IMR-90 (cell line): ENCODE measurements at regions not wholly inside any gene's neighbourhood (a gene's known extent, or its start where the extent isn't known, plus 50 kb on each side); places are given as distances from the start of the nearest gene placed in this dataset.

Experiments
- ATAC-seq: fragments of 200-7000 bp; cut with Tn5 transposase; 2 replicates; pipeline ENCODE4 v1.9.1; 2020; ENCODE audit warnings: low read depth, mild to moderate bottlenecking, moderate library complexity
- BruUV-seq: library from RNA; stranded (reverse); fragments of 400-500 nt; replicated peaks from 2 replicates; lab custom pipeline; 2021; lab: Mats Ljungman, UMichigan
- CTCF ChIA-PET: fragments of 300-600 bp; formaldehyde crosslinking; extraction: SDS; loops from one replicate; lab custom pipeline; 2021; ENCODE audit warnings: antibody characterized with exemption; lab: Yijun Ruan, JAX
- POLR2A ChIA-PET: fragments of 300-600 bp; sonication (Branson Sonifier 250); formaldehyde crosslinking; loops from one replicate; lab custom pipeline; 2022; ENCODE audit warnings: antibody characterized with exemption; ENCODE audit not compliant: unreplicated experiment; lab: Charles Lee
- DNase-seq: peaks from one replicate; pipeline ENCODE4 v3.0.0; 2013
- H2AFZ ChIP-seq: replicated peaks from 2 replicates; pipeline ENCODE3; 2013; ENCODE audit warnings: low read length, mild to moderate bottlenecking; ENCODE audit not compliant: poor library complexity
- H2AK5ac ChIP-seq: 2 replicates; pipeline ENCODE4 v1.6.1; 2013; ENCODE audit warnings: low read depth, low read length, inconsistent platforms
- H2AK9ac ChIP-seq: replicated peaks from 2 replicates; pipeline ENCODE3; 2013; ENCODE audit warnings: mild to moderate bottlenecking, low read depth, low read length, moderate library complexity; ENCODE audit not compliant: poor library complexity
- H2BK120ac ChIP-seq: 2 replicates; pipeline ENCODE4 v1.6.1; 2013; ENCODE audit warnings: low read depth, low read length, inconsistent platforms
- H2BK15ac ChIP-seq: 3 replicates; pipeline ENCODE4 v1.6.1; 2013; ENCODE audit warnings: low read depth, low read length, inconsistent platforms
- H2BK20ac ChIP-seq: 2 replicates; pipeline ENCODE4 v1.6.1; 2013; ENCODE audit warnings: low read depth, mild to moderate bottlenecking, inconsistent platforms, low read length, moderate library complexity
- H2BK5ac ChIP-seq: 2 replicates; pipeline ENCODE4 v1.6.1; 2013; ENCODE audit warnings: mild to moderate bottlenecking, low read depth, low read length, inconsistent platforms; ENCODE audit not compliant: poor library complexity, severe bottlenecking
- H3K14ac ChIP-seq: replicated peaks from 2 replicates; pipeline ENCODE4 v1.6.1; 2013; ENCODE audit warnings: low read depth, low read length, inconsistent platforms
- H3K18ac ChIP-seq: 2 replicates; pipeline ENCODE4 v1.6.1; 2013; ENCODE audit warnings: low read depth, low read length, control low read depth
- H3K23ac ChIP-seq: 2 replicates; pipeline ENCODE4 v1.6.1; 2013; ENCODE audit warnings: low read depth, low read length, inconsistent platforms
- H3K27ac ChIP-seq: 2 replicates; pipeline ENCODE4 v1.5.1; 2013; ENCODE audit warnings: mild to moderate bottlenecking, control low read depth, low read length; ENCODE audit not compliant: insufficient read depth
- H3K27me3 ChIP-seq: 2 replicates; pipeline ENCODE4 v1.6.1; 2013; ENCODE audit warnings: low read length; ENCODE audit not compliant: control insufficient read depth, insufficient read depth
- H3K36me3 ChIP-seq: 2 replicates; pipeline ENCODE4 v1.6.1; 2013; ENCODE audit warnings: low read length, mixed read lengths; ENCODE audit not compliant: control insufficient read depth, insufficient read depth
- H3K4ac ChIP-seq: 2 replicates; pipeline ENCODE4 v1.6.1; 2013; ENCODE audit warnings: low read depth, low read length, inconsistent platforms
- H3K4me1 ChIP-seq: 2 replicates; pipeline ENCODE4 v1.6.1; 2013; ENCODE audit warnings: low read length, mixed read lengths; ENCODE audit not compliant: control insufficient read depth, insufficient read depth
- H3K4me2 ChIP-seq: 2 replicates; pipeline ENCODE4 v1.6.1; 2013; ENCODE audit warnings: low read depth, mild to moderate bottlenecking, control low read depth, low read length, moderate library complexity
- H3K4me3 ChIP-seq: 2 replicates; pipeline ENCODE4 v1.5.1; 2013; ENCODE audit warnings: low read depth, mild to moderate bottlenecking, control low read depth, low read length, moderate library complexity; ENCODE audit not compliant: insufficient read depth
- H3K56ac ChIP-seq: 2 replicates; pipeline ENCODE4 v1.6.1; 2013; ENCODE audit warnings: low read length, inconsistent platforms; ENCODE audit not compliant: insufficient read depth; ENCODE audit errors: extremely low read depth
- H3K79me1 ChIP-seq, 2 experiments: 2 replicates each; pipeline ENCODE4 v1.6.1; 2013; ENCODE audit warnings: low read length in 2 of 2, inconsistent platforms in 1 of 2, low read depth in 1 of 2
- H3K9ac ChIP-seq: 2 replicates; pipeline ENCODE4 v1.6.1; 2013; ENCODE audit warnings: low read depth, low read length, control low read depth
- H3K9me1 ChIP-seq: 2 replicates; pipeline ENCODE4 v1.6.1; 2013; ENCODE audit warnings: low read length, inconsistent platforms; ENCODE audit not compliant: insufficient read depth
- H3K9me3 ChIP-seq: 2 replicates; pipeline ENCODE4 v1.6.1; 2013; ENCODE audit warnings: low read length; ENCODE audit not compliant: control insufficient read depth, insufficient read depth
- H4K20me1 ChIP-seq: 2 replicates; pipeline ENCODE4 v1.6.1; 2013; ENCODE audit warnings: low read length, inconsistent platforms; ENCODE audit not compliant: insufficient read depth
- H4K5ac ChIP-seq: 2 replicates; pipeline ENCODE4 v1.6.1; 2013; ENCODE audit warnings: mild to moderate bottlenecking, low read depth, low read length, control low read depth
- H4K8ac ChIP-seq, 2 experiments: 2 replicates each; pipeline ENCODE4 v1.6.1; 2013; ENCODE audit warnings: low read depth in 2 of 2, low read length in 2 of 2, control low read depth in 1 of 2, inconsistent platforms in 1 of 2
- H4K91ac ChIP-seq: 2 replicates; pipeline ENCODE4 v1.6.1; 2013; ENCODE audit warnings: low read depth, low read length, inconsistent platforms; ENCODE audit not compliant: insufficient read depth
- BHLHE40 ChIP-seq: fragments of 150-350 bp; IDR thresholded peaks from 2 replicates; pipeline ENCODE4 v1.6.1; 2016; ENCODE audit warnings: mild to moderate bottlenecking, low read depth, low read length
- CEBPB ChIP-seq: IDR thresholded peaks from 2 replicates; pipeline ENCODE4 v1.6.1; 2012; ENCODE audit warnings: low read depth, low read length, improper control_type of control experiment
- CHD1 ChIP-seq: IDR thresholded peaks from 2 replicates; pipeline ENCODE4 v1.6.1; 2012; ENCODE audit warnings: low read depth, low read length, improper control_type of control experiment
- FOS ChIP-seq: fragments of 150-350 bp; IDR thresholded peaks from 2 replicates; pipeline ENCODE4 v1.6.1; 2016; ENCODE audit warnings: low read depth, low read length
- MAFK ChIP-seq: IDR thresholded peaks from 2 replicates; pipeline ENCODE4 v1.6.1; 2012; ENCODE audit warnings: low read depth, low read length, improper control_type of control experiment
- MAZ ChIP-seq: IDR thresholded peaks from 2 replicates; pipeline ENCODE4 v1.6.1; 2012; ENCODE audit warnings: low read depth, mild to moderate bottlenecking, low read length, improper control_type of control experiment, moderate library complexity, borderline replicate concordance
- MXI1 ChIP-seq: IDR thresholded peaks from 2 replicates; pipeline ENCODE4 v1.6.1; 2012; ENCODE audit warnings: low read depth, mild to moderate bottlenecking, low read length, moderate library complexity, borderline replicate concordance
- NFE2L2 ChIP-seq: fragments of 150-350 bp; IDR thresholded peaks from 2 replicates; pipeline ENCODE4 v1.6.1; 2016; ENCODE audit warnings: low read depth, mild to moderate bottlenecking, low read length
- RAD21 ChIP-seq: IDR thresholded peaks from 2 replicates; pipeline ENCODE4 v1.6.1; 2012; ENCODE audit warnings: low read length, improper control_type of control experiment
- RCOR1 ChIP-seq: IDR thresholded peaks from 2 replicates; pipeline ENCODE4 v1.6.1; 2012; ENCODE audit warnings: mild to moderate bottlenecking, low read length, improper control_type of control experiment; ENCODE audit not compliant: insufficient replicate concordance
- SMC3 ChIP-seq: fragments of 150-350 bp; IDR thresholded peaks from 2 replicates; pipeline ENCODE4 v1.6.1; 2016; ENCODE audit warnings: low read depth, mild to moderate bottlenecking, antibody characterized with exemption, low read length, moderate library complexity
- dilution Hi-C: fragments of 300-500 bp; cut with HindIII; formaldehyde crosslinking; loops from one replicate; pipeline ENCODE4 v1.14.3; 2018; ENCODE audit warnings: low sequenced_read_pairs; ENCODE audit not compliant: unreplicated experiment
- in situ Hi-C: fragments of 300-500 bp; cut with MboI; formaldehyde crosslinking; loops from 3 replicates; pipeline ENCODE4 v1.14.3; 2019; ENCODE audit warnings: low sequenced_read_pairs, inconsistent platforms, mixed read lengths
- intact Hi-C: fragments of 100-400 bp; cut with micrococcal nuclease; formaldehyde crosslinking; loops from 2 replicates; pipeline ENCODE4 v1.10.0; 2022
- TF ChIP-seq, protein P1 (sequence below): conservative IDR thresholded peaks from 2 replicates; pipeline ENCODE4 v1.5.1; 2012; ENCODE audit warnings: mild to moderate bottlenecking, low read depth, low read length, improper control_type of control experiment
- TF ChIP-seq, protein P2 (sequence below): fragments of 150-350 bp; IDR thresholded peaks from 2 replicates; pipeline ENCODE4 v1.6.1; 2017; ENCODE audit warnings: mild to moderate bottlenecking, antibody characterized with exemption, low read length, low read depth
- TF ChIP-seq, protein P3 (sequence below): fragments of 150-350 bp; IDR thresholded peaks from 2 replicates; pipeline ENCODE4 v1.6.1; 2016; ENCODE audit warnings: low read depth, mild to moderate bottlenecking, low read length, moderate library complexity, borderline replicate concordance

DNA sequence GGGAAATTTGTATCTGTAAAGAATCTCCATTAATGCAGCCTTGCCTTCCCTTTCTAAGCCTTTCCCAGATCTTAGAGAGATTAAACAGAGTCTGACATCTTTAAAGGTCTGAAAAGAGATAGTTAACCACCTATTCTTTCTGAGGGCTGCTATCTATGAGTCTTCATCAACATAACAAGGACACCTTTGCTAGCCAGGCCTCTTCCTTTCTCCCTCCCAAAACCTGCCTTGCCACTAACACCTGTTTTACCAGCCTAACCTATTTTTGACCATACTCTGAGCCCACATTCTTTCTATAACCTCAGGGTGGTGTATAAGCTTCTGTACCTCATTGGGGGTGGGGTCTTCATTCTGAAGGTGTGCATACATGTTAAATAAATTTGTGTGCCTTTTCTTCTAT is 217.1 kb downstream of the IPMK start:
- no peak overlapping the region for H3K14ac ChIP-seq
- no peak overlapping the region for H3K23ac ChIP-seq
- H4K20me1 ChIP-seq = no peaks in the 10 kb centered on the region
- no peak overlapping the region for H2AK5ac ChIP-seq
- no peak overlapping the region for H2BK5ac ChIP-seq
- H4K91ac ChIP-seq = no peak overlapping the region
- H4K8ac ChIP-seq = no peak overlapping the region
- ChIA-PET CTCF (no interaction called here), POLR2A (no interaction called here)
- H2BK120ac ChIP-seq = no peak overlapping the region
- no peak overlapping the region for H3K4ac ChIP-seq
- dilution Hi-C loops = no loop called here
- no peak overlapping the region for H3K9ac ChIP-seq
- in situ Hi-C loops = loop anchor here (25.0 kb wide), 1 partner anchor 338 kb away; no protein-coding TSS in a partner anchor
- H3K18ac ChIP-seq = no peak overlapping the region
- no peaks in the 10 kb centered on the region for H3K9me1 ChIP-seq
- no peak overlapping the region; the same call in 2 of the 3 replicates for H2BK15ac ChIP-seq
- no peak overlapping the region for H4K5ac ChIP-seq
- no peak overlapping the region for H3K56ac ChIP-seq
- H2AFZ ChIP-seq = no peak overlapping the region
- DNase-seq (no peak), ATAC-seq (no peak)
- TF ChIP-seq, protein P1, sequence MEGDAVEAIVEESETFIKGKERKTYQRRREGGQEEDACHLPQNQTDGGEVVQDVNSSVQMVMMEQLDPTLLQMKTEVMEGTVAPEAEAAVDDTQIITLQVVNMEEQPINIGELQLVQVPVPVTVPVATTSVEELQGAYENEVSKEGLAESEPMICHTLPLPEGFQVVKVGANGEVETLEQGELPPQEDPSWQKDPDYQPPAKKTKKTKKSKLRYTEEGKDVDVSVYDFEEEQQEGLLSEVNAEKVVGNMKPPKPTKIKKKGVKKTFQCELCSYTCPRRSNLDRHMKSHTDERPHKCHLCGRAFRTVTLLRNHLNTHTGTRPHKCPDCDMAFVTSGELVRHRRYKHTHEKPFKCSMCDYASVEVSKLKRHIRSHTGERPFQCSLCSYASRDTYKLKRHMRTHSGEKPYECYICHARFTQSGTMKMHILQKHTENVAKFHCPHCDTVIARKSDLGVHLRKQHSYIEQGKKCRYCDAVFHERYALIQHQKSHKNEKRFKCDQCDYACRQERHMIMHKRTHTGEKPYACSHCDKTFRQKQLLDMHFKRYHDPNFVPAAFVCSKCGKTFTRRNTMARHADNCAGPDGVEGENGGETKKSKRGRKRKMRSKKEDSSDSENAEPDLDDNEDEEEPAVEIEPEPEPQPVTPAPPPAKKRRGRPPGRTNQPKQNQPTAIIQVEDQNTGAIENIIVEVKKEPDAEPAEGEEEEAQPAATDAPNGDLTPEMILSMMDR = no peak
- TF ChIP-seq CEBPB (no peak), NFE2L2 (no peak), BHLHE40 (no peak), MAZ (no peak), MXI1 (no peak), FOS (no peak), SMC3 (no peak), RCOR1 (no peak), MAFK (no peak), RAD21 (no peak), CHD1 (no peak)
- TF ChIP-seq, protein P2, sequence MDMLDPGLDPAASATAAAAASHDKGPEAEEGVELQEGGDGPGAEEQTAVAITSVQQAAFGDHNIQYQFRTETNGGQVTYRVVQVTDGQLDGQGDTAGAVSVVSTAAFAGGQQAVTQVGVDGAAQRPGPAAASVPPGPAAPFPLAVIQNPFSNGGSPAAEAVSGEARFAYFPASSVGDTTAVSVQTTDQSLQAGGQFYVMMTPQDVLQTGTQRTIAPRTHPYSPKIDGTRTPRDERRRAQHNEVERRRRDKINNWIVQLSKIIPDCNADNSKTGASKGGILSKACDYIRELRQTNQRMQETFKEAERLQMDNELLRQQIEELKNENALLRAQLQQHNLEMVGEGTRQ = no peak
- TF ChIP-seq, protein P3, sequence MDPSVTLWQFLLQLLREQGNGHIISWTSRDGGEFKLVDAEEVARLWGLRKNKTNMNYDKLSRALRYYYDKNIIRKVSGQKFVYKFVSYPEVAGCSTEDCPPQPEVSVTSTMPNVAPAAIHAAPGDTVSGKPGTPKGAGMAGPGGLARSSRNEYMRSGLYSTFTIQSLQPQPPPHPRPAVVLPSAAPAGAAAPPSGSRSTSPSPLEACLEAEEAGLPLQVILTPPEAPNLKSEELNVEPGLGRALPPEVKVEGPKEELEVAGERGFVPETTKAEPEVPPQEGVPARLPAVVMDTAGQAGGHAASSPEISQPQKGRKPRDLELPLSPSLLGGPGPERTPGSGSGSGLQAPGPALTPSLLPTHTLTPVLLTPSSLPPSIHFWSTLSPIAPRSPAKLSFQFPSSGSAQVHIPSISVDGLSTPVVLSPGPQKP = no peak
- no peak overlapping the region for H3K4me3 ChIP-seq
- no peak overlapping the region for H2AK9ac ChIP-seq
- intact Hi-C loops = no loop called here
- no peaks in the 10 kb centered on the region for H3K4me1 ChIP-seq
- H3K27ac ChIP-seq = no peak overlapping the region
- no TSS peak for BruUV-seq
- H3K27me3 ChIP-seq = no peaks in the 10 kb centered on the region
- no peaks in the 10 kb centered on the region for H3K36me3 ChIP-seq
- H2BK20ac ChIP-seq = no peak overlapping the region
- H3K4me2 ChIP-seq = no peak overlapping the region
- no peaks in the 10 kb centered on the region for H3K9me3 ChIP-seq
- H3K79me1 ChIP-seq = no peaks in the 10 kb centered on the region
